OCI-LY3 (cell line): ENCODE measurements at regions not wholly inside any gene's neighbourhood (a gene's known extent, or its start where the extent isn't known, plus 50 kb on each side); places are given as distances from the start of the nearest gene placed in this dataset.

Experiments
- H2AFZ ChIP-seq: fragments of 200-600, 300-600 bp; shearing (Covaris generic); 2 replicates; pipeline ENCODE4 v1.6.0; 2014; ENCODE audit warnings: antibody characterized with exemption, low read depth, low read length
- H3K27ac ChIP-seq: fragments of 200-600, 300-600 bp; sonication (generic); 2 replicates; pipeline ENCODE4 v1.5.1; 2014; ENCODE audit warnings: mild to moderate bottlenecking, low read length, moderate library complexity, mixed read lengths
- H3K27me3 ChIP-seq: fragments of 200-600, 300-600 bp; sonication (generic); 2 replicates; pipeline ENCODE4 v1.6.1; 2014; ENCODE audit warnings: low read depth, low read length, mixed read lengths
- H3K36me3 ChIP-seq: fragments of 200-600, 300-600 bp; sonication (generic); replicated peaks from 2 replicates; pipeline ENCODE3; 2014; ENCODE audit warnings: low read depth, low read length, mixed read lengths
- H3K4me1 ChIP-seq: fragments of 300-600, 200-600 bp; sonication (generic); 2 replicates; pipeline ENCODE4 v1.6.1; 2014; ENCODE audit warnings: low read length, mixed read lengths
- H3K4me2 ChIP-seq: fragments of 200-600, 300-600 bp; sonication (generic); 2 replicates; pipeline ENCODE4 v1.6.1; 2014; ENCODE audit warnings: low read length, mixed read lengths
- H3K4me3 ChIP-seq: fragments of 300-600, 200-600 bp; sonication (generic); 2 replicates; pipeline ENCODE4 v1.5.1; 2014; ENCODE audit warnings: antibody characterized with exemption, mild to moderate bottlenecking, low read length, moderate library complexity
- H3K79me2 ChIP-seq: fragments of 300-600, 200-600 bp; shearing (Covaris generic); 2 replicates; pipeline ENCODE4 v1.6.1; 2014; ENCODE audit warnings: mild to moderate bottlenecking, low read length, mixed read lengths
- H3K9ac ChIP-seq: fragments of 300-600, 200-600 bp; shearing (Covaris generic); 2 replicates; pipeline ENCODE4 v1.6.0; 2014; ENCODE audit warnings: mild to moderate bottlenecking, low read length, moderate library complexity
- H3K9me3 ChIP-seq: fragments of 200-600, 300-600 bp; shearing (Covaris generic); 2 replicates; pipeline ENCODE4 v1.6.1; 2014; ENCODE audit warnings: low read length, mixed read lengths; ENCODE audit not compliant: insufficient read depth
- H4K20me1 ChIP-seq: fragments of 200-600, 300-600 bp; sonication (generic); 2 replicates; pipeline ENCODE4 v1.6.1; 2016; ENCODE audit warnings: low read length, mixed read lengths; ENCODE audit not compliant: insufficient read depth
- EZH2phosphoT487 ChIP-seq: fragments of 200-600 bp; shearing (Covaris generic); IDR thresholded peaks from 2 replicates; pipeline ENCODE4 v1.6.1; 2018; ENCODE audit warnings: antibody characterized with exemption, mixed run types, low read depth
- TF ChIP-seq, protein P1 (sequence below): fragments of 200-600, 300-600 bp; sonication (generic); IDR thresholded peaks from 2 replicates; pipeline ENCODE4 v1.5.1; 2014; ENCODE audit warnings: antibody characterized with exemption, low read length, low read depth

DNA sequence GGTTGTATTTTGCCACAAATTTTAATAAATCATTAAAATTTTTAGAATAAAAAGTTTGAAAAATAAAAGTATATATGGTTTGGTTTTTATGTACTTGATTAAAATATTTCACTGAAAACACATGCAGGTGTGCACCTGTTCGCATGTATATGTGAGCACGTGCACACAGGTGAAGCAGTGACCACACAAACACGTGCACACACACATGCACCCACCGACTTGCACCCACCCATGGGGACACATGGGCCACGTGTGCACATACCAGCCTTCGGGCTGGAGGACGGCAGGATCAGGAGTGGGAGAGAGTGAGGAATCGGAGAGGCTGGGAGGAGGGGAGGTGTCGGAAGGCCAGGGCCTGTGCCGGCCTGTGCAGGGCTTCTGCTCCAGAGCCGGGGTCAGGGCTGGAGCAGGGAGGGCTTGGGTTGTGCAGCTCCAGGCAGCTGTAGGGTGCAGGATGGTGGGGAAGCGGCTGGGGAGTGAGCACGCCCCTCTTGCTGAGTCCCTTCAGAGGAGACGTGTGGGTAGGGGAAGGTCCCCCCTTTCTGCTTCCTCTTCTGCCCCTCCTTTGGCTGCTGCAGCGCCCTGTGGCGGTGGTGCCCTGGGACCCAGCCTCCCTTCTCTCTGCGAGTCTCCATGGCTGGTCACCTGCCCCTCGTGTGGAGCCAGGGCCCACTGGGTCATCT is 106.9 kb upstream of the HDAC4 start:
- Histone ChIP-seq H3K27ac (no peak overlapping the region), H3K79me2 (no peaks in the 10 kb centered on the region), H4K20me1 (no peaks in the 10 kb centered on the region), H3K9ac (no peak overlapping the region), H3K4me3 (no peak overlapping the region), H3K4me1 (no peaks in the 10 kb centered on the region), H3K9me3 (no peaks in the 10 kb centered on the region), H2AFZ (no peak overlapping the region), H3K27me3 (no peaks in the 10 kb centered on the region), H3K36me3 (no peaks in the 10 kb centered on the region), H3K4me2 (no peak overlapping the region)
- TF ChIP-seq, protein P1, sequence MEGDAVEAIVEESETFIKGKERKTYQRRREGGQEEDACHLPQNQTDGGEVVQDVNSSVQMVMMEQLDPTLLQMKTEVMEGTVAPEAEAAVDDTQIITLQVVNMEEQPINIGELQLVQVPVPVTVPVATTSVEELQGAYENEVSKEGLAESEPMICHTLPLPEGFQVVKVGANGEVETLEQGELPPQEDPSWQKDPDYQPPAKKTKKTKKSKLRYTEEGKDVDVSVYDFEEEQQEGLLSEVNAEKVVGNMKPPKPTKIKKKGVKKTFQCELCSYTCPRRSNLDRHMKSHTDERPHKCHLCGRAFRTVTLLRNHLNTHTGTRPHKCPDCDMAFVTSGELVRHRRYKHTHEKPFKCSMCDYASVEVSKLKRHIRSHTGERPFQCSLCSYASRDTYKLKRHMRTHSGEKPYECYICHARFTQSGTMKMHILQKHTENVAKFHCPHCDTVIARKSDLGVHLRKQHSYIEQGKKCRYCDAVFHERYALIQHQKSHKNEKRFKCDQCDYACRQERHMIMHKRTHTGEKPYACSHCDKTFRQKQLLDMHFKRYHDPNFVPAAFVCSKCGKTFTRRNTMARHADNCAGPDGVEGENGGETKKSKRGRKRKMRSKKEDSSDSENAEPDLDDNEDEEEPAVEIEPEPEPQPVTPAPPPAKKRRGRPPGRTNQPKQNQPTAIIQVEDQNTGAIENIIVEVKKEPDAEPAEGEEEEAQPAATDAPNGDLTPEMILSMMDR = no peak
- no peak for TF ChIP-seq EZH2phosphoT487

DNA sequence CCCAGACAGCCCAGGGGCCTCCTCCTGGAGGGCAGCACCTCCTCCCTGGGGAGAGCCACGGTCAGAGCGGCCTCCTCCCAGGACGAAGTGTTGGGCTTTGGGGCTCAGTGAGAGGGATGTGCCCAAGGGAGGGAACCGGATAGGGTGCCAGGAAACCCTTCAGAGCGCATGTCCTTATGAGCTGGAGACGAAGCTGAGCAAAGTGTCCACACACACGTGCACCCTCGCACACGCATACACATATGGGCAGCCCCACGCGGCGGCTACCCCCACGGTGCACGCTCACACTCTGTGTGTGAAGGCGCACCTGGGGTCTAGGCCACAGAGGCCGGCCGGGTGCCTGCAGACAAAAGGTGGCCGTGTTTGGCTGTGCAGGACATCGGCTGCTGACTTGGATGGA is 106.1 kb upstream of the HDAC4 start:
- Histone ChIP-seq H3K4me2 (no peak overlapping the region), H3K27ac (no peak overlapping the region), H2AFZ (no peak overlapping the region), H3K36me3 (no peaks in the 10 kb centered on the region), H3K4me3 (no peak overlapping the region), H3K4me1 (no peaks in the 10 kb centered on the region), H3K9ac (no peak overlapping the region), H3K27me3 (no peaks in the 10 kb centered on the region), H3K79me2 (no peaks in the 10 kb centered on the region), H4K20me1 (no peaks in the 10 kb centered on the region), H3K9me3 (no peaks in the 10 kb centered on the region)
- TF ChIP-seq EZH2phosphoT487 = no peak
- TF ChIP-seq, protein P1 = no peak

DNA sequence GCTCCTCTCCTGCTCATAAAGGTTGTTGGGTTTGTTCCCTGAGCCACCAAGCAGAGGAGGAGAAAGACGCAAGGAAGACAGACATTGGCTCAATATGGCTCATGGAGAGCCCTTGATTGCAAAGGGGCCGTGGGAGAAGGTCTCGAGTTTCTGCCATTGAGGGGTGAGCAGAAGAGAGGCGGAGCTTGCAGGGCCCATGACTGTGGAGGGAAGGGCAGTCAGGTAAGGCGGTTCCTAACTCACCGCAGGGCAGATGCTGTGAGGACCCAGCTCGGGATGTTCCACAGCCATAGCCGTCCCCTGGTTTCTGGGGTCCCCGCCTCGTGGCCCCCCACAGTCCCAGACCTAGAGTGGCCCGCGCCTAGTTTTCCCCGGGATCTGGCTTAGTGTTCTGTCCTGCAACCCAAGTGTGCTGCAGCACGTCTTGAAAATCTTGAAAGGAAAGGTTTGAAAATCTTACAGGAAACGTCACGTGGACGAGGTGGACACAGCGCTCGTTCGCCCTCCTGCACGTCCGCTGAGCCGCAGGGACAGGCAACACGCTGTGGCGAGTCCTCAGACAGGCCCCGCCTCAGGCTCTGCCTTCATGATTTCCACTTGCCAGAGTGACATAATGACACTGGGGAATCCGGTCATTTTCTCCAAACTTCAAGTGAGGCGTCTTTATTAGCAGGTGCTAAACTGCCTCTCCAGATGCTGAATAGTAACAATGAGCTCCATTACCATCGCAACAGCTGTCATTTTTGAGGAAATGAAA is 105.5 kb upstream of the HDAC4 start:
- Histone ChIP-seq H3K27me3 (no peaks in the 10 kb centered on the region), H4K20me1 (no peaks in the 10 kb centered on the region), H3K4me1 (peaks cover 3% of the 10 kb centered on the region; the same call in 1 of the 2 replicates), H3K9ac (no peak overlapping the region), H3K4me3 (no peak overlapping the region), H3K9me3 (no peaks in the 10 kb centered on the region), H3K27ac (no peak overlapping the region), H3K4me2 (no peak overlapping the region), H3K36me3 (no peaks in the 10 kb centered on the region), H2AFZ (no peak overlapping the region), H3K79me2 (no peaks in the 10 kb centered on the region)
- TF ChIP-seq, protein P1 = no peak
- TF ChIP-seq EZH2phosphoT487 = no peak

DNA sequence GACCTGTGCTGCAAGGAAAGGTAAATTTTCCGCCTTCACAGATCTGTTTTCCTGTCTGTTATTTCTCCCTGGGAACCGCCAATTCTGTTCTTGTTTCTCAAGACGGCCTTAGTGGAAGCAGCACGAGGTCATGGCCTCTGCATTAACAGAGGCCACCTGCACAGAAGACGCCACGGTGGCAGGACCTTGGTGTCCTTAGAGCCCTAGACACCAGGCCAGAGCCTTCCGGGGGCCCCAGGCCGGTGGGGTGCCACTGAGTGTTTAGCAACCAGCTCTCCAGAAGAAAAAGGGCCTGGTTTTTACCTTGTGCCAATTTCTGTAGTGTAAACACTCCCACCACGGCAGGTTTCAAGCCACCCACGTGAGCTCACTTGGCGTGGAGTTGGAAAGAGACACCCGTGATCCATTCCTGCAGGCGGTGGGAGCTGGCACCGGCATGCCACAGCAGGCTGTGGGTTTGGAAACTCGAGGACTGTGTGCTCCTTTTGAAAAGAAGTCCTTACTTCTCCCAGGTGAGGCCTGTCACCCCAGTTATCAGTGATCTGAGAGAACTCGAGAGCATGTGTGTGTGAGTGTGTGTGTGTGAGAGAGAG is 103.9 kb upstream of the HDAC4 start:
- no peaks in the 10 kb centered on the region for H3K27me3 ChIP-seq
- H3K27ac ChIP-seq = no peak overlapping the region
- H3K36me3 ChIP-seq = no peaks in the 10 kb centered on the region
- H4K20me1 ChIP-seq = no peaks in the 10 kb centered on the region
- H2AFZ ChIP-seq = no peak overlapping the region
- no peak overlapping the region for H3K4me2 ChIP-seq
- TF ChIP-seq, protein P1 = no peak
- no peak for TF ChIP-seq EZH2phosphoT487
- H3K9ac ChIP-seq = no peak overlapping the region
- peaks cover 12% of the 10 kb centered on the region for H3K4me1 ChIP-seq
- no peaks in the 10 kb centered on the region for H3K79me2 ChIP-seq
- H3K9me3 ChIP-seq = no peaks in the 10 kb centered on the region
- H3K4me3 ChIP-seq = no peak overlapping the region
